T47D (cell line): ENCODE measurements at regions not wholly inside any gene's neighbourhood (a gene's known extent, or its start where the extent isn't known, plus 50 kb on each side); places are given as distances from the start of the nearest gene placed in this dataset.
A peak's percentile ranks its signal among the peaks of the same experiment; 100 is the strongest.
"Not testable (repeated sequence)": the region's sequence is repeated elsewhere in the genome, so short reads cannot be mapped to it uniquely, and the experiment has no call there.

Experiments
- DNase-seq, 2 experiments: peaks; one replicate each; pipeline versions ENCODE4 v3.0.0 to v3.0.0-alpha.2; 2011 to 2012; ENCODE audit warnings: low read depth in 1 of 2, low spot score in 1 of 2
- JUND ChIP-seq: IDR thresholded peaks from 2 replicates; pipeline ENCODE4 v1.6.1; 2012; ENCODE audit warnings: low read depth
- in situ Hi-C: cut with HindIII; loops from 2 replicates; pipeline ENCODE4 v1.10.0; 2016; ENCODE audit warnings: low sequenced_read_pairs, low pct_unique_long_range_greater_than_20kb

DNA sequence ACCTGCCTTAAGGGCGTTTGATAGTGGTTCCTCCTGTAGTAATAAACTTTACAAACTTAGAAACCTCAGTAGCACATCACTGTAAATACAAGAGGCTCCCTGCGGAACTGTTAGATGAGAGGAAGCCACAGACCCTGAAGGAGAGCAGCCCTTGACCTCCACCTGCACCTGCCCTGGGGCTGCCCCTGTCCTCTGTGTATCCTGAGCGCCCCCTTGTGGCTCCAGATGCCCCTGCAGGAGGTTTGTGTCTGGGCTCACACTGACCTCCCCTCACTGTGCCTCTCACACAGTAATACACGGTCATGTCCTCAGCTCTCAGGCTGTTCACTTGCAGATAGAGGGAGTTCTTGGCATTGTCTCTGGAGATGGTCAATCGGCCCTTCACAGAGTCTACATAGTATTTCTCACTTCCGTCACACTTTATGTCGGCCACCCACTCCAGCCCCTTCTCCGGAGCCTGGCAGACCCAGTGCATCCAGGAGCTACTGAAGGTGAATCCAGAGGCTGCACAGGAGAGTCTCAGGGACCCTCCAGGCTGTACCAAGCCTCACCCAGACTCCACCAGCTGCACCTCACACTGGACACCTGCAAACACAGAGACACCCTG, 1059.8 kb downstream of the TMEM121 start:
- TF ChIP-seq JUND = no peak
- in situ Hi-C loops = no loop called here
- peak in 1 of 2 experiments; percentile 64 for DNase-seq

DNA sequence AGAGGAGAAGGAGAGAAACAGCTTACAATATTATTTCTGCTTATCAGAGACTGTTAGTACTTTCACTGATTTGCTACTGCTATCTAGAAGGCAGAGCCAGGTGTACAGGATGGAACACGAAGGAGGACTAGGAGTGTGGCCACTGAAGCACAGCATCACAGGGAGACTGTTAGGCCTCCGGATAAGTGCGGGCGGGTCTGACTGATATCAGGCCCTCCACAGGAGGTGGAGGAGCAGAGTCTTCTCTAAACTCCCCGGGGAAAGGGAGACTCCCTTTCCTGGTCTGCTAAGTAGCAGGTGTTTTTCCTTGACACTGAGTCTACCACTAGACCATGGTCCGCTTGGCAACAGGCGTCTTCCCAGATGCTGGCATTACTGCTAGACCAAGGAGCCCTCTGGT, 1065.2 kb downstream of the TMEM121 start:
- DNase-seq, in situ Hi-C loops: not testable (repeated sequence)

DNA sequence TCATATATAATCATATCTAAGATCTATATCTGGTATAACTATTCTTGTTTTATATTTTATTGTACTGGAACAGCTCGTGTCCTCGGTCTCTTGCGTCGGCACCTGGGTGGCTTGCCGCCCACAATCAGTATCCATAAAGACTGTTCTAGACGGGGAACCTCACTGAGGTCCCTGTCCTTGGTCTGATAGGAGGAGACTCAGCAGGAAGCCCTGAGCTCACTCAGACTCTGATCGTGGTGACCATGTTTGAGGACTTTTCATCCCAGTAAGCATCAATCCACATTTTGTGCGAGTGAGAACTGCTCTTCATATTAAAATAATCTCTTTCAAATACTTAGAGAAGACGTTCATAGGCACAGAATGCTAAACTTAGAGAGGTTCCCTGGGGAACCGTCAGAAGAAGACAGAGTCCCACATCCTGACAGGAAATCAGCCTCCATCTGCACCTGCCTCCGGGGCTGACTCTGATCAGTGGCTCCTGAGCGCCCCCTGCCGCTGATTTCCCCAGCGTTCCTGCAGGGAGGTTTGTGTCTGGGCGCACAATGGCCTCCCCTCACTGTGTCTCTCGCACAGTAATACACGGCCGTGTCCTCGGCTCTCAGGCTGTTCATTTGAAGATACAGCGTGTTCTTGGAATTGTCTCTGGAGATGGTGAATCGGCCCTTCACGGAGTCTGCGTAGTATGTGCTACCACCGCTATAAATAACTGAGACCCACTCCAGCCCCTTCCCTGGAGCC, 1065.9 kb downstream of the TMEM121 start:
- in situ Hi-C loops = not testable (repeated sequence)
- DNase-seq = peak in 1 of 2 experiments; percentile 30

DNA sequence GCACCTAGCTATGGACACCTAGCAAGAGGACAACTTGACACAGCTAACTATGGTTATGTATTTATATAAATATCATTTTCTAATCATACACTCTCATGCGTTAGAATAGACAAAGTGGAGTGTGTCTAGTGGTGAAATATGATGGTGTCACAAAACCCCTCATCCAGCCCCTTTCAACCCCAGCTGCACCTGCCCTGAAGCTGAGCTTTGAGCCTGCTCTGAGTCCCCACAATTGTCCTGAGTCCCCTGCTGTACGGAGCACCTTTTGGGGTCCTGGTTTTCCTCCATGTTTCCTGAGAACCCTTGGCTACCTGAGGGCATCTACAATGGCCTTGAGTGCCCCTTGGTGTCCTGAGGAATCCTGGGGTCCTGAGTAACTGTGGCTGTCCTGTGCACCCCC, 1072.8 kb downstream of the TMEM121 start:
- TF ChIP-seq JUND = no peak
- in situ Hi-C loops = no loop called here
- DNase-seq = no peak

DNA sequence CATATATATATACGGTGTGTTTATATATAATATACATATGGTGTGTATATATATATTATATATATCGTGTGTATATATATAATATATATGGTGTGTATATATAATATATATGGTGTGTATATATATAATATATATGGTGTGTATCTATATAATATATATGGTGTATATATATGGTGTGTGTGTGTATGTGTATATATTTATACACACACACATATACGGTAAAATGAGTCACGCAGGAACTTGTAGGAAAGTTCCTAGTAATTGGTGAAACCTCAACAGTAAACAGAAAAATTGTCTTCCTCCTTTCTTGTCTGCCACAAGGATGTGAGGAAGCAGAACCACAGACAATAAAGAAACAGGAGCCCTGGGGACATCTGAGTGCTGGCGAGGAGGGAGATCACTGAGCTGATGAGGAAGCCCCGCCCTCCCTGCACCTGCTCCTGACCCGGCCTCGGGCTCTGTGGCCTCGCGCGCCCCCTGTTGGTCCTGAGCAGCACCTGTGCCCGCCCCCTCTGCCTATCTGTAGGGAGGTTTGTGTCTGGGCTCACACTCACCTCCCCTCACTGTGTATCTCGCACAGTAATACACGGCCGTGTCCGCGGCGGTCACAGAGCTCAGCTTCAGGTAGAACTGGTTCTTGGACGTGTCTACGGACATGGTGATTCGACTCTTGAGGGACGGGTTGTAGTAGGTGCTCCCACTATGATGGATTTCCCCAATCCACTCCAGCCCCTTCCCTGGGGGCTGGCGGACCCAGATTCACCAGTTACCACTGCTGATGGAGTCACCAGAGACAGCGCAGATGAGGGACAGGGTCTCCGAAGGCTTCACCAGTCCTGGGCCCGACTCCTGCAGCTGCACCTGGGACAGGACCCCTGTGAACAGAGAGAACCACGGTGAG, 1079.4 kb downstream of the TMEM121 start:
- TF ChIP-seq JUND = no peak
- DNase-seq = peak in 1 of 2 experiments; percentile 70
- in situ Hi-C loops = no loop called here

DNA sequence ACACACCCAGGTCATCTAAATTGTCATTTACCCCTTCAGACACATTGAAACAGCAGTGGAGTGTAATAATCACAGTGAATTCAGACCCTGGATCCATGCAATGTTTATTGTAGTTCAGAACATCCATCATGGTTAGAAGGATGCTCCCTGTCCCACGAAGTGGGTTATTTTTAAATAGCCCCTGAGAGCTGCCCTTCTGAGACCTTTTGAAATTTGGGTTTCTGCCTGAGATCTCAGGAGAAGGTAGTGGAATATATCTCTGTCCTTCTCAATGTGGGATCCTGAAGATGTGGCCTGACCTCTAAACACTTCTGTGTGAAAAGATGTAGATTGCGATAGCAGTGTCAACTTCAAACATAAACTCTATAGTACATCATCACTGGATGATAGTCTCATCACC, 1080.6 kb downstream of the TMEM121 start:
- TF ChIP-seq JUND = no peak
- in situ Hi-C loops = no loop called here
- no peak for DNase-seq

DNA sequence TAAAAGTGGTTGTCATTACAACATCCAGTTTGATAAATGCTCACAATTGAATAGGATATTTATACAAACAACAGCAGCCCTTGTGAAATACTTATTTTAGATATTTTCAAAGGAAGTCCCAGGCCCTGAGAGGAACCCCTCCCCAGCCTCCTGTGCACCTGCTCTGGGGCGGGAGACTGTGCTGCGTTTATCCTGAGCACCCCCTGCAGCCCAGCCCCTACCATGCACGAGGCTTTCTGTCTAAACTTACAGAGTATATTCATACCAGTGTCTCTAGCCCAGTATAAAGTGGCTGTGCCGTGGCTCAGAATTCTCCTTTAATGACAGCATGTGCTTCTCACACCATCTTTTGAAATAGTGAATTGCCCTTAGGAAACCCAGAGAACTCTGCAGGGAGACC, 1084.3 kb downstream of the TMEM121 start:
- no peak for TF ChIP-seq JUND
- in situ Hi-C loops = no loop called here
- no peak for DNase-seq

DNA sequence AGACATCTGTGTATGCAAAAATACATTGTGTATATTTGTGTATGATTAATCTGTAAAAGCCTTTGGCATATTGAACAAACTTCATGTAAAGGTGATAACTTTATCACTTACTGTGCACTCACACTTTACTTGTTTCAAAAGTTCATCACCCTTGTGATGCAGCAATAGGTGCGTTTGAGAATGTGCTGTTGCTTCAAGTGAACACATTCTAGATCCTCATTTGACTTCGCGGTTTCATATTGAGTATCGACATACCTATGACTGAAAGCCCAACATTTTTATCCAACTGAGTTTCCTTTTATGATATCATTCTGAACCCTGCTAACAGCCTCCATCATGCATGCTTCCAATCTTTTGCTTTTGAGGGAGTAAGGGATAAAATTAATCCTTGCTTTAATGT, 1086.9 kb downstream of the TMEM121 start:
- no peak for TF ChIP-seq JUND
- no peak for DNase-seq
- in situ Hi-C loops = no loop called here

DNA sequence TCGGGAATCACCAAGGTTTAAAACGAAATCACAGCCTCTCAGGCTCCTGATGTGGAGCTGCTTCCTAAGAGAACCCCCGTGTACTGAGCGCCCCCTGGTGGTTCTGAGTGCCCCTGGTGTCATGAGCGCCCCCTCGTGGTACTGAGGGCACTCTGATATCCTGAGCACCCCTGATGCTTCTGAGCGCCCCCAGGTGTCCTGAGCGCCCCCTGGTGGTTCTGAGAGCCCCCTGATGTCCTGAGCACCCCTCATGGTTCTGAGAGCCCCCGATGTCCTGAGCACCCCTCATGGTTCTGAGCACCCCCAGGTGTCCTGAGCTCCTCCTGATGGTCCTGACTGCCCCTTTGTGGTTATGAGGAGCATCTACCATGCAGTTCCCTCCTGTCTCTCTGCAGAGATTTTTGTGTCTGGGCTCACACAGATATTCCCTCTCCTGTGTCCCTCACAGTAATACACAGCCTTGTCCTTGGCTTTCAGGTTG, 1092.1 kb downstream of the TMEM121 start:
- in situ Hi-C loops = not testable (repeated sequence)
- DNase-seq = peak; percentile 25 to 87

DNA sequence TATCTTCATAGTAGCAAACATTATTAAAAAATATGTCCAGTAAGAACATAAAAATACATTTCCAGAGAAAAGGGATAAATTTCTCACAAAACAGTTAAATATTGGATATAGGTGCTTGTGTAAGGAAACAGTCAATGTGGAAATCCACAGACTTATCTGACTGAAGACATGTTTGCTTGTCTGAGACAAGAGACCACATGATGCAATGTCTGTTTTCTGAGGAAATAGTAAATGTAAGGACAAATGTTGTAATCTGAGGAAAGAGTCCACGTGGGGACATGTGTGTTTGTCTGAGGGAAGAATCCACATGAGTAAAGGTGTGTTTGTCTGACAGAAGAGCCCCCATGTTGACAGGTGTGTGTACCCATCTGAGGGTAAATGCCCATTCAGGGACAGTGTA, 1093.2 kb downstream of the TMEM121 start:
- TF ChIP-seq JUND = no peak
- DNase-seq = no peak
- in situ Hi-C loops = no loop called here

DNA sequence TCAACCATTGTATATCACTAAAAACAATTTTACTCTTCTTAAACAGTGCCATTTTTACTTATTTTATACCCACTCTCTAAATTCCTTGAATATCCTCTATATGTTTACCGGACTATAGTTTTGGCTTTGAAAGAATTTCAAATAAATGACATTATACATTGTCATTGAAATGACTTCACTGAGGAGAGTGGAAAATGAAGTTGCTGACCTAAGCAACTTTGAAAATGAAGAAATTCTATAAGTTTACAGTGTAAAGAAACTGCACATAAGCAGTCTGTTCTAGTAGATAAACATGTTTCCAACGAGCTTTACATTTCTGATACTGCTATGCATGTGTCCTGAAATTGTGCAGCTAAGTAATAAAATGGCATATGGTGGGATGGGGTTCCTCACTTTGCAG, 1094.0 kb downstream of the TMEM121 start:
- in situ Hi-C loops = no loop called here
- no peak for TF ChIP-seq JUND
- no peak for DNase-seq

DNA sequence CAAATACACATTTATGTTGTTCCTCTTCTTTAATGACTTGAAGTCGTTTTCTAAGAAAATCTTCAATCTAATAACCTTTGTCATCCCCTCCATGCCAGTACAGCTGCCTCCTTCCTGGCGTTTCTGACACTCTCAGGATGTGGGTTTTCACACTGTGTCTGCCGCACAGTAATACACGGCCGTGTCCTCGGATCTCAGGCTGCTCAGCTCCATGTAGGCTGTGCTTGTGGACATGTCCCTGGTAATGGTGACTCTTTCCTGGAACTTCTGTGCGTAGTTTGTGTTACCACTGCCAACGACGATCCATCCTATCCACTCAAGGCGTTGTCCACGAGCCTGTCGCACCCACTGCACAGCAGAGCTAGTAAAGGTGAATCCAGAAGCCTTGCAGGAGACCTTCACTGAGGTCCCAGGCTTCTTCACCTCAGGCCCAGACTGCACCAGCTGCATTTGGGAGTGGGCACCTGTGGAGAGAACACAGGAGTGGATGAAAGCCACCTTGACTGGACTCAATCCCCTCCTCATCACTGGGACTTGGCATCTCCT, 1095.9 kb downstream of the TMEM121 start:
- no peak for DNase-seq
- no peak for TF ChIP-seq JUND
- in situ Hi-C loops = no loop called here

DNA sequence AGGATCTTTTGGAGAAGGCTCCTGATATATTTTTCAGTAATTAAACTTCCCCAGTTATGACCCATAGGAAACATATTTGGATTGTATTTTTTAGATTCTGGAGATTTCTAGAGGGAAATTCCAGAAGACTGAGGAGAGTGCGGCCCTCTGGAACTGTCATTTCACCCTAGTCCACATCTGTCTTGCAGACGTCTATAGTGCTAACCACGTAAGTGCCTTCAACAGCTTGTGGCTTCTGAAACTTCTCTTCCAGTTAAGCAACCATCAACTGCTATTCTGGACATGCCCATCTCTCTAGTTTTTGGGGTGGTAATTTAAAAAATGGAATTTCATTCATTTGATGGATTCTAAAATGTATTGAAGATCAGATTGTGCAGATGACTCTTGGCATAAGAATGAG, 1098.8 kb downstream of the TMEM121 start:
- no peak for TF ChIP-seq JUND
- in situ Hi-C loops = no loop called here
- DNase-seq = no peak

DNA sequence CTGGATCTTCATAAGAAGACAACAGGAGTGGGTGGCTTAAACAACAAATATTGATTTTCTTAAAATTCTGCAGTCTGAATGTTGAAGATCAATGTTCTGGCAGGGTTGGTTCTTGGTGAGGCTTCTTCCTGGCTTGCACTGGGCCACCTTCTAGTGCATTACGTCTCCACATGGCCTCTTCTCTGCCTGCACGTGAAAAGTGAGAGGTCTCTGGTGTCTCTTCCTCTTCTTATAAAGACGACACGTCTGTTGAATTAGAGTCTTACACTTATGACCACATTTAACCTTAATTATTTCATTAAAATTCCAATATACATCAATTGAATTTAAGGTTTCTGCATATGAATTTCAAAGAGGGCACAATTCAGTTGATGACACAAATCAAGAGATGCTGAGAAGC, 1100.1 kb downstream of the TMEM121 start:
- in situ Hi-C loops, DNase-seq: not testable (repeated sequence)

DNA sequence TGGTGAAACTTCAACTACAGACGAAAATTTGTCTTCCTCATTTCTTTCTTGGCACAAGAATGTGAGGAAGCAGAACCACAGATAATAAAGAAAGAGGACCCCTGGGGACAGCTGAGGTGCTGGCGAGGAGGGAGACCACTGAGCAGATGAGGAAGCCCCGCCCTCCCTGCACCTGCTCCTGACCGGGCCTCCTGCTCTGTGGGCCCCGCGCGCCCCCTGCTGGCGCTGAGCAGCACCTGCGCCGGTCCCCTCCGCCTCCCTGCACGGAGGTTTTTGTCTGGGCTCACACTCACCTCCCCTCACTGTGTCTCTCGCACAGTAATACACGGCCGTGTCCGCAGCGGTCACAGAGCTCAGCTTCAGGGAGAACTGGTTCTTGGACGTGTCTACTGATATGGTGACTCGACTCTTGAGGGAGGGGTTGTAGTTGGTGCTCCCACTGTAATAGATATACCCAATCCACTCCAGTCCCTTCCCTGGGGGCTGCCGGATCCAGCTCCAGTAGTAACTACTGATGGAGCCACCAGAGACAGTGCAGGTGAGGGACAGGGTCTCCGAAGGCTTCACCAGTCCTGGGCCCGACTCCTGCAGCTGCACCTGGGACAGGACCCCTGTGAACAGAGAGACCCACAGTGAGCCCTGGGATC, 1100.7 kb downstream of the TMEM121 start:
- DNase-seq = peak in 1 of 2 experiments; percentile 59

More for the DNA sequence above, 1100.7 kb downstream of the TMEM121 start:
- in situ Hi-C loops = not testable (repeated sequence)
